Sigmoid colon (tissue), 6 donors: ENCODE measurements at regions not wholly inside any gene's neighbourhood (a gene's known extent, or its start where the extent isn't known, plus 50 kb on each side); places are given as distances from the start of the nearest gene placed in this dataset.
"Not testable (repeated sequence)": the region's sequence is repeated elsewhere in the genome, so short reads cannot be mapped to it uniquely, and the experiment has no call there.

Experiments used
- DNase-seq: peaks from one replicate; pipeline ENCODE4 v3.0.0-alpha.2; 2019
- H3K27ac ChIP-seq, 4 donors: fragments of 200-600 bp; sonication (generic); one replicate each; pipeline ENCODE4 v1.5.1; 2016 to 2019; ENCODE audit warnings: mild to moderate bottlenecking in 1 of 4
- H3K27me3 ChIP-seq, 3 donors: fragments of 200-600 bp; sonication (generic); one replicate each; pipeline ENCODE4 v1.5.1; 2019; ENCODE audit warnings: mild to moderate bottlenecking in 1 of 3
- H3K36me3 ChIP-seq, 4 donors: fragments of 200-600 bp; sonication (generic); one replicate each; pipeline ENCODE4 v1.5.1; 2016 to 2019
- H3K4me1 ChIP-seq, 4 donors: fragments of 200-600 bp; sonication (generic); one replicate each; pipeline ENCODE4 v1.5.1; 2017 to 2019
- H3K4me3 ChIP-seq, 4 donors: fragments of 200-600 bp; sonication (generic); one replicate each; pipeline ENCODE4 v1.5.1; 2017 to 2019; ENCODE audit warnings: mild to moderate bottlenecking in 2 of 4, moderate library complexity in 1 of 4
- H3K9me3 ChIP-seq, 4 donors: fragments of 200-600 bp in 3 of 4; sonication (generic) in 3 of 4; one replicate each; pipeline versions ENCODE4 v1.5.1 to v1.6.1; 2013 to 2019
- CTCF ChIP-seq, 4 experiments: fragments of 450-650 bp in 3 of 4; fragments of 200-600 bp in 1 of 4; IDR thresholded peaks; one replicate each; pipeline ENCODE4 v1.5.1; 2016 to 2019; ENCODE audit warnings: antibody characterized with exemption in 4 of 4, mild to moderate bottlenecking in 3 of 4, moderate library complexity in 2 of 4
- EP300 ChIP-seq, 4 donors: sonication (generic); formaldehyde crosslinking; IDR thresholded peaks; one replicate each; pipeline ENCODE4 v1.6.1; 2017; ENCODE audit warnings: antibody characterized with exemption in 4 of 4
- POLR2A ChIP-seq, 2 donors: fragments of 450-650 bp; IDR thresholded peaks; one replicate each; pipeline ENCODE4 v1.6.1; 2016; ENCODE audit warnings: antibody characterized with exemption in 2 of 2, mild to moderate bottlenecking in 2 of 2, moderate library complexity in 2 of 2
- POLR2AphosphoS5 ChIP-seq, 4 donors: sonication (generic); formaldehyde crosslinking; IDR thresholded peaks; one replicate each; pipeline ENCODE4 v1.6.1; 2017; ENCODE audit warnings: antibody characterized with exemption in 4 of 4
- WGBS, 2 donors: extraction: QIAGEN DNeasy Blood & Tissue Kit; methylation state at CpG; one replicate each; pipeline ENCODE4 v1.1.7; 2013; 5-methylcytosine and 5-hydroxymethylcytosine counted together
- intact Hi-C: fragments of 100-400 bp; cut with DNase I; formaldehyde crosslinking; loops from one replicate; pipeline ENCODE4 v1.15.1; 2023
- donor health status: healthy with polysubstance abuse.
- donor health status: healthy.

GRCh38 chr1:157252473-157252872, 114.3 kb upstream of the ETV3 start:
- H3K4me3 ChIP-seq = no peak overlapping the region
- no peaks in the 10 kb centered on the region for H3K27me3 ChIP-seq
- no peak for DNase-seq
- TF ChIP-seq CTCF (IDR thresholded peaks at IDR 0.05) (no peak), EP300 (IDR thresholded peaks at IDR 0.05) (no peak), POLR2A (IDR thresholded peaks at IDR 0.05) (no peak), POLR2AphosphoS5 (IDR thresholded peaks at IDR 0.05) (no peak)
- no peaks in the 10 kb centered on the region for H3K36me3 ChIP-seq
- H3K9me3 ChIP-seq = peaks cover 0 to 3% (median 0%) of the 10 kb centered on the region in 4 donors
- intact Hi-C loops = no loop called here
- H3K4me1 ChIP-seq = no peaks in the 10 kb centered on the region
- no peak overlapping the region for H3K27ac ChIP-seq
- WGBS, 2 donors = 90 to 95% methylated on average over 2 of the region's 2 CpGs

GRCh38 chr1:157249739-157250138, 111.5 kb upstream of the ETV3 start:
- intact Hi-C loops = no loop called here
- WGBS, 2 donors = 94 to 96% methylated on average over 1 of the region's 1 CpG
- Histone ChIP-seq H3K27ac (no peak overlapping the region), H3K4me1 (no peaks in the 10 kb centered on the region), H3K4me3 (no peak overlapping the region), H3K27me3 (no peaks in the 10 kb centered on the region), H3K36me3 (no peaks in the 10 kb centered on the region), H3K9me3 (peaks cover 0 to 3% (median 0%) of the 10 kb centered on the region in 4 donors)
- no peak for DNase-seq
- TF ChIP-seq POLR2AphosphoS5 (IDR thresholded peaks at IDR 0.05) = no peak
- TF ChIP-seq CTCF (IDR thresholded peaks at IDR 0.05) = no peak
- no peak for TF ChIP-seq EP300 (IDR thresholded peaks at IDR 0.05)
- TF ChIP-seq POLR2A (IDR thresholded peaks at IDR 0.05) = no peak

GRCh38 chr1:157249326-157249725, 111.1 kb upstream of the ETV3 start:
- Histone ChIP-seq H3K27me3 (no peaks in the 10 kb centered on the region), H3K36me3 (no peaks in the 10 kb centered on the region), H3K4me3 (no peak overlapping the region), H3K4me1 (no peaks in the 10 kb centered on the region), H3K9me3 (peaks cover 0 to 2% (median 0%) of the 10 kb centered on the region in 4 donors), H3K27ac (no peak overlapping the region)
- 35 to 60% methylated on average over 2 of the region's 2 CpGs for WGBS, 2 donors
- no peak for DNase-seq
- no peak for TF ChIP-seq CTCF (IDR thresholded peaks at IDR 0.05)
- TF ChIP-seq POLR2A (IDR thresholded peaks at IDR 0.05) = no peak
- TF ChIP-seq POLR2AphosphoS5 (IDR thresholded peaks at IDR 0.05) = peak in 1 of 4 donors; percentile 2
- no peak for TF ChIP-seq EP300 (IDR thresholded peaks at IDR 0.05)
- intact Hi-C loops = no loop called here

- DNase-seq, H3K9me3 ChIP-seq, H3K27ac ChIP-seq, intact Hi-C loops, H3K27me3 ChIP-seq, H3K4me3 ChIP-seq, H3K4me1 ChIP-seq, H3K36me3 ChIP-seq: not testable (repeated sequence)
- 16 to 69% methylated on average over 2 of the region's 2 CpGs for WGBS, 2 donors
Measured at GRCh38 chr1:157247764-157248049, 109.5 kb upstream of the ETV3 start.

- no peak for DNase-seq
- TF ChIP-seq POLR2A (IDR thresholded peaks at IDR 0.05) = no peak
- TF ChIP-seq POLR2AphosphoS5 (IDR thresholded peaks at IDR 0.05) = no peak
- TF ChIP-seq EP300 (IDR thresholded peaks at IDR 0.05) = no peak
- no peak for TF ChIP-seq CTCF (IDR thresholded peaks at IDR 0.05)
- intact Hi-C loops = no loop called here
- H3K27me3 ChIP-seq = no peaks in the 10 kb centered on the region
- no peaks in the 10 kb centered on the region for H3K9me3 ChIP-seq
- H3K27ac ChIP-seq = no peak overlapping the region
- no peaks in the 10 kb centered on the region for H3K36me3 ChIP-seq
- WGBS, 2 donors = 64 to 81% methylated on average over 2 of the region's 2 CpGs
- no peaks in the 10 kb centered on the region for H3K4me1 ChIP-seq
- H3K4me3 ChIP-seq = no peak overlapping the region
Measured at GRCh38 chr1:157247005-157247763, 109.0 kb upstream of the ETV3 start.
